ENCODE measurements at regions not wholly inside any gene's neighbourhood (a gene's known extent, or its start where the extent isn't known, plus 50 kb on each side); places are given as distances from the start of the nearest gene placed in this dataset.
"Not testable (repeated sequence)": the region's sequence is repeated elsewhere in the genome, so short reads cannot be mapped to it uniquely, and the experiment has no call there.

DNA sequence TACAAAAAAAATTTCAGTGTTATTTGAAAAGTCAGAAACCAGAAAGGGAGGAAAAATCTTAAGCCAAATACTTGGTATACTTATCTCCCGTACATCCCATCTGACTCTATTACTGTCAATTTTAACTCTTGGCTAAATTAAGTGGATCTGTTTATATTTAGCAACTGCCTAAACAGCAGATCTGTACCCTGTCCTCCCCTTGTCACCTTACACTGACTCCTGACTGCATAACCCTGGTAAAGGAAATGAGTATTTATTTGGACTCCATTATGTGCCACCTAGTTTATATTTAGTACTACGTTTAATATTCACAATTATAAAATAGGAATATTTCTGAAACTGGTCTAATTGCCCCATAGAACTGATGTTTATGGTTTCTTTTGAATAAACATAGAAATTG lies 730.2 kb upstream of the GJE1 start:
- in situ Hi-C loops (cut with MboI; ENCODE audit: low sequenced_read_pairs), result no loop called here

- in situ Hi-C loops (cut with MboI; ENCODE audit: low sequenced_read_pairs), result no loop called here
Observed at GRCh38 chr6:141401851-141402250, 730.9 kb upstream of the GJE1 start.

DNA sequence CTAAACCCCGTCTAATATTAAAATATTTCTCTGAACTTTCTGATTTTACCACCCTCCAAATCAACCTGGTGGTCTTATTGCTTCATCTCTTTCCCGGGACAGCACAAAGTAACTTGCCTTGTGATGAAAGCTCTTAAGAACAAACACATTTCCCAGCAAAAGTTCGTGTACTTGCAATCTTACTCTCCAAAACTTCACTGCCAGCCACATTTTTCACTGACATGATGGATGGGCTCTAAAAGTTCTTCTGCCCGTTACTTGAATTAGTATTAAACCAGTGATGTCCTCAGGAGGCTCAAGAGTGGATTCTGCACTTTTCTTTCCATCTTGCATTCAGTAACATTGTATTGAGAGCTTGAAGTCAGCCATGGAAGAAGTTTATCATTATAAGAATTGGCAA lies 731.6 kb upstream of the GJE1 start:
- in situ Hi-C loops (cut with MboI; ENCODE audit: low sequenced_read_pairs), result no loop called here

- in situ Hi-C loops (cut with MboI; ENCODE audit: low sequenced_read_pairs), result no loop called here
Observed at GRCh38 chr6:141398949-141399348, 733.8 kb upstream of the GJE1 start.

- in situ Hi-C loops (cut with MboI; ENCODE audit: low sequenced_read_pairs), result no loop called here
Observed at GRCh38 chr6:141395443-141396008, 737.2 kb upstream of the GJE1 start.

DNA sequence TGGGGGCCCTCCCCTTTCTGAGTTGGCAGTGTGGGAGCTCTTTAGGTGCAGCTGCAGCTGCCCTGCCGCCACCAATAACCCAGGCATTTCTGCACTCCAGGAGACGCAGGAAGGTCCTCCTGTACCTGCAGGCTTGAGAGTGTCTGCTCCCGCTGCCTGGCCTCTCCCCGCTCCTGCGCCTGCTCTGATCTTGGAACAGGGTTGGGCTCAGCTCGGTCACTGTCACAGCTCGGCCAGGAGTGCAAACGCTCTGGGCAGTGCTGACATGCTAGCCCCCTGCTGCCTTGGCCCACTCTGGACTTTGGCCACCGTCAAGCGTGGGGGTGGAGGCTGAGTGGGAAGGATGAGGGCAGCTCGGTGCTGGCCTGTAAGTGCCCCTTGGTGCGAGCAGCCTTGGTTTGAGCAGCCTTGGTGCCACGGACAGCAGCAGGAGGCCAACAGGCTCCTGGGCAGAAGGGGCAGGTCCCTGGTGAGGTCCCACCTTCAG lies 738.1 kb upstream of the GJE1 start:
- in situ Hi-C loops (cut with MboI; ENCODE audit: low sequenced_read_pairs), result no loop called here

- in situ Hi-C loops (cut with MboI; ENCODE audit: low sequenced_read_pairs), result no loop called here
Observed at GRCh38 chr6:141394125-141394536, 738.6 kb upstream of the GJE1 start.

DNA sequence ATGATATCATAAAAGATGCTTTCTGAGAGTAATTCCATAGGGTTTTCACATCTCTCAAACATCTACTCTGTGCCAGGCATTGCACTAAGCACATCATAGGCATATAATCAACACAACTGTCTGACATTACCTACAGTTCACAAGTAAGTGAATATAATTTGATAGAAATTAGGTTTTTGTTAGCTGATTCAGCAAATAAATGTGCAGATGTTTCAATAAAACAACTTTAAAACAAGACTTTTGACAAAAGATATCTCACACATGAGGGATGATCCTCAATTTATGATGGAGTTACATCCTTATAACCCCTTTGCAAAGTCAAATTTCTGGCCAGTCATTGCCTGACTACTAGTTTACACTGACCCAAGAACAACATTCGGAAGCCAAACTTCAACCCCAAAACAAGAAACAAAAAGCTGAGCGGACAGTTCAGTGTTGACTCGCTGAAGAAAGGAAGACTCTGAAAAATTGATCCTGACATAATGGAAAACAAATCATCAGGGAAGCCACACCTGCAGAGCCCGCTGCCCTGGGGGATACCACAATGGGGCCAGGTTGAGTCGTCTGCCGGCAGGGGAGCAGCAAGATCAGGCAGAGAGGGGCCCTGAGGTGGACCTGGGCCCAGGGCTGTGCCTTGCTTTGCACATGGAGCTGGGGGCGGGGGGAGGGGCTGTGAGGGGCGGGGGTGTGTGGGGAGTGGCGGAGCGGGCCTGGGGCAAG lies 739.2 kb upstream of the GJE1 start:
- in situ Hi-C loops (cut with MboI; ENCODE audit: low sequenced_read_pairs), result no loop called here

DNA sequence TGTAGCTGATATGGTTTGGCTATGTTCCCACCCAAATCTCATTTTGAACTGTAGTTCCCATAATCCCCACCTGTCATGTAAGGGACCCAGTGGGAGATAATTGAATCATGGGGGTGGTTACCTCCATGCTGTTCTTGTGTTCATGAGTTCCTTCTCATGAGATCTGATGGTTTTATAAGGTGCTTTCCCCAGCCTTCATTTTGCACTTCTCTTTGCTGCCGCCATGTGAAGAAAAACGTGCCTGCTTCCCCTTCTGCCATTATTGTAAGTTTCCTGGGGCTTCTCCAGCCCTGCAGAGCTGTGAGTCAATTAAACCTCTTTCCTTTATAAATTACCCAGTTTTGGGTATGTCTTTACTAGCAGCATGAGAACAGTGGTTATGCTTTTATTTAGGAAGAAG lies 741.6 kb upstream of the GJE1 start:
- in situ Hi-C loops (cut with MboI; ENCODE audit: low sequenced_read_pairs), result not testable (repeated sequence)

DNA sequence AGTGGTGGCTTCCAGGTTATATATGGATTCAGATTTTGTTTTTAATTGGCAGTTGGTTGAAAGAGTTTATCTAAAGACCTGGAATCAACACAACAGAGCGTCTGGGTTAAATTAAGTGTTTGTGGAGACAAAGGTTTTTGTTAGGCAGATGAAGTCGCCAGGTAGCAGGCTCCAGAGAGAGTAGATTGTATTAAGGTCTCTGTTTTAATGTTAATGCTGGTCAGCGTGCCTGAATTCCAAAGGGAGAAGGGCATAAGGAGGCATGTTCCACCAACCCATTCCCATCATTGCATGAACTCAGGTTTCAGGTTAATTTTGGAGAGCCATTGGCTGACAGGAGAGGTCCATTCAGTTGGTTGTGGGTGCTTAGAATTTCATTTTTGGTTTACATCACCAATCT lies 744.1 kb upstream of the GJE1 start:
- in situ Hi-C loops (cut with MboI; ENCODE audit: low sequenced_read_pairs), result no loop called here

DNA sequence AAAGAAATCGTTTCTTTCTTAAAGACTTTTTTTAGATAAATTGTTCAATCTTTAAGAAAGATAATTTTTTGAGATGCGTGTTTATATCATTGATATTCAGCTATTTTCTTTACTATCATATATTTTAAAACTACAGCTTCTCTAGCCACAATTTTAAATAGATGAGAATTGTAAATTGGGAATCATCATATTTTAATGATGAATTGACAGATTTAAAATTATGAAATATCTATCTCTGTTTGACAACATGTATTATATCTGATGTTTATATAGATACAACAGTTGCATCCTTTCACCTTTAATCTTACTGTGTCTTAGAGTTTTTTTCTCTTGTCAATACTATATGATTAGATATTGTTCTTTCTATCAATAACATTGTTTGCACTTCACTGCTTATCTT lies 762.3 kb upstream of the GJE1 start:
- in situ Hi-C loops (cut with MboI; ENCODE audit: low sequenced_read_pairs), result no loop called here

GRCh38 chr6:141366796-141367195 lies 765.9 kb upstream of the GJE1 start:
- in situ Hi-C loops (cut with MboI; ENCODE audit: low sequenced_read_pairs), result not testable (repeated sequence)

- in situ Hi-C loops (cut with MboI; ENCODE audit: low sequenced_read_pairs), result no loop called here
Observed at GRCh38 chr6:141364694-141365093, 768.0 kb upstream of the GJE1 start.

- in situ Hi-C loops (cut with MboI; ENCODE audit: low sequenced_read_pairs), result no loop called here
Observed at GRCh38 chr6:141364232-141364631, 768.5 kb upstream of the GJE1 start.

GRCh38 chr6:141361559-141361958 lies 771.2 kb upstream of the GJE1 start:
- in situ Hi-C loops (cut with MboI; ENCODE audit: low sequenced_read_pairs), result no loop called here

GRCh38 chr6:141359953-141360352 lies 772.8 kb upstream of the GJE1 start:
- in situ Hi-C loops (cut with MboI; ENCODE audit: low sequenced_read_pairs), result no loop called here

DNA sequence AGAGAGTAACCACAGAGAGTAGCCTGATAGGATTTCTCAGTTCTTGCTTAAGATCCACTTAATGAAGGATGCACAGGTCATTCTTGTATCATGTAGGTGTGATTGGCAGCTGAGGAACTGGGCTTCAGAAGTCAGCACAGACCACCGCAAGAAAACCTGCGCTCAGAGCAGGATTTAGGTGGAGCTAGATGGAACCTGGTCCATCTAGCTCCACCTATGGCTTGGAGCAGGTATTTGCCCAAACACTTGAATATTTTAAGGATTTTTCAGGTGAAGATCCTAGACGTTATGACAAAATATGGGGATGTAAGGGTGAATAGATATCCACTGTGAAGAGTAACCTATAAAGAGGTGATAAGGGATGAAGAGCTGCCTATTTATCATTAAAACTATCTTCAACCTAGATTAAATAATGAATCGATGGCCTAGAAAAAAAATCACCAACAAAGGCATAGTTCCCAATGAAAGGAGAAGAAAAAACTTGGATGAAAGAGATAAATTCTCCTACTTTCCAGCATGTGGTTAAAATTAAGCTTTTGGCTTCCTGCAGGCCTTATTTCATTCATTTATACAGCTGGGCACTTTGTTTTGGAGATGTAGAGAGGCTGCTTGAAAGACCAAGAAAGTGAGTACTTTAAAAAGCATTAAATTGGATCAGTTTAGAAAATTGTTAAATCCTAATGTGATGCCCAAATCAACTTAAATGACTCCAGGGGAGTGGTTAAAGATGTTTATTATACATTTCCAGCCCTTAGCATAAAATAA lies 778.4 kb upstream of the GJE1 start:
- in situ Hi-C loops (cut with MboI; ENCODE audit: low sequenced_read_pairs), result no loop called here

GRCh38 chr6:141351721-141352120 lies 781.0 kb upstream of the GJE1 start:
- in situ Hi-C loops (cut with MboI; ENCODE audit: low sequenced_read_pairs), result no loop called here

- in situ Hi-C loops (cut with MboI; ENCODE audit: low sequenced_read_pairs), result no loop called here
Observed at GRCh38 chr6:141349710-141350109, 783.0 kb upstream of the GJE1 start.

DNA sequence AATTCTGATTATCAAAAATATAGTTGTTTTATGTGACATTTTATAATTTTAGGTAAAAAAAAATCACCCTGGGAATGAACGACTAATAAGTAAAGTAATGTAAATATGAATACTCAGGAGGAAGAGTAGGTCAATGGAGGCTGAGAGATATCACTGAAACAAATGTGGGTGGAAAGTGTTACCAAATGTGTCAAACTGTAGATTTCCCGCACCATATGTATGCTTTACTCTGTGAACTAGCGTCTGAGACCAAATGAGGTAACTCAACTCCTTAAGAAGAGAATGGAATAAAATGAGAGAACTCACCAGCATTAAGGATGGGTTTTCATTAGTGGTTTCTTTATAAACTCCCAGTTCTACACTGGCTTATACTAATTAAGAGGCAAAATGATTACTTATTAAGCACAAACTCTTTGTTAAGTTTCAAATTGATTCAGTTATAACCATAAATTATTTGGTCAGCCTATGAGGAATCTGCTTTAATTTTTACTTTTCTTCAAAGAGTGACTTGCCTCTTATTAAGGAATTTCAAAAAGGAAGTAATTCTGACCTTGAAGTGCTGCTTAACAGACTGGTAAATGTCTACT lies 784.7 kb upstream of the GJE1 start:
- in situ Hi-C loops (cut with MboI; ENCODE audit: low sequenced_read_pairs), result no loop called here

- in situ Hi-C loops (cut with MboI; ENCODE audit: low sequenced_read_pairs), result no loop called here
Observed at GRCh38 chr6:141347086-141347485, 785.6 kb upstream of the GJE1 start.

GRCh38 chr6:141346535-141346934 lies 786.2 kb upstream of the GJE1 start:
- in situ Hi-C loops (cut with MboI; ENCODE audit: low sequenced_read_pairs), result no loop called here
